Activated naive CD4-positive, alpha-beta T cell treated with anti-CD3 and anti-CD28 coated beads, Interleukin-2, amount 50 U/mL, for 16 hours (primary cell): ENCODE measurements at regions not wholly inside any gene's neighbourhood (a gene's known extent, or its start where the extent isn't known, plus 50 kb on each side); places are given as distances from the start of the nearest gene placed in this dataset.
"Not testable (repeated sequence)": the region's sequence is repeated elsewhere in the genome, so short reads cannot be mapped to it uniquely, and the experiment has no call there.

ENCODE experiments used
- DNase-seq: peaks from one replicate; pipeline ENCODE4 v3.0.0-alpha.2; 2020

DNA sequence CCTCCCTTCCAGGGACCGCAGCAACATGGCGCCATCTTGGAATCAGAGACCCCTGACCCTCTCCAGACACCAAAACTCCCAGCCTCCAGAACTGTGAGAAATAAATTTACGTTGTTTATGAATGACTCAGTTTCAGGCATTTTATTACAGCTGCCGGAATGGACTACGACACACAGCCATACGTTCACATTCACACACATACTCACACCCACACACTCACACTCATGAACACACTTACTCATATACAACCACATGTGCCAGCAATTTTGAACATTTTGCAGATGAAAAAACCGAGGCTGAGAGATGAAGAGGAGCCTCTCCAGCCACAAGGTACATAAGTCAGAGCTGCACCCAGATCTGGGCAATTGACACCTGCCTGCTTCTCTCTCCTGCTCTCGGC is 151.0 kb upstream of the RAB4A start:
- no peak for DNase-seq

DNA sequence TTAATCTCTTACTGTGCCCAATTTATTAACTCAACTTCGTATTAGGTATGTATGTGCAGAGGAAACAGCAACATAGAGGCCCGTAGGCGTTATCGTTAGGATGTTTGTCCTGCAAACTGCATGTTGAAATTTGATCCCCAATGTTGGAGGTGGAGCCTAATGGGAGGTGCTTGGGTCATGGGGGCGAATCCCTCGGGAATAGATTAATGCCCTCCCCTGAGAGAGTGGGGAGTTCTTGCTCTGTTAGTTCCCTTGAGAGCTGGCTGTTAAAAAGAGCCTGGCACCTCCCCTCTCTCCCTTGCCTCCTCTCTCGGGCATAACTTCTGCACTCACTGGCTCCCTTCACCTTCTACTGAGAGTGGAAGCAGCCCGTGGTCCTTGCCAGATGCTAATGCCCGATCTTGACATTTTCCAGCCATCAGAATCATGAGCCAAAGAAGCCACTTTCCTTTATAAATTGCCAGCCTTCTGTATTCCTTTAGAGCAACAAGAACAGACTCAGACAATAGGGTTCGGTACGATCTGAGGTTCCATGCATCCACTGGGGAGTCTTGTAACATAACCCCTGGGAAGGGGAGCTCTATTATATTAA is 149.0 kb upstream of the RAB4A start:
- DNase-seq: no peak

DNA sequence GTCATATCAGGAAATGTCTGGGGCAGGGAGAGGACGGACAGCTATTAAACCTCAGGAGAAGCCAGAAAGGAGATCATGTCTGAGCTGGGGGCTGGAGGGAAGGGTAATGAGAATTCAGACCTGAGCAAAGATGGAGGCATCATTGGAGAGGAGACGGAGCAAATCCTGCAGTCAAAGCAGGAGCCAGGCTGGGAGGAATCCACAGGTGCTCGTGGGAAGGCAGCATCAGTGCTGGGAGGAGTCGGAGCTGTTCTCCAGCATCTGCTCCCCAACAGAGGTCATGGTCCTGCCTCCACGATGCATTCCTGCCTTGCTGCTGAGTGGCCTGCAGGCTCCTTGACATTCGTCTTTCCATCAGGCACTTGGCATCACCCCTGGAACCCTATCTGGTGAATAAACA is 148.3 kb upstream of the RAB4A start:
- no peak for DNase-seq

DNA sequence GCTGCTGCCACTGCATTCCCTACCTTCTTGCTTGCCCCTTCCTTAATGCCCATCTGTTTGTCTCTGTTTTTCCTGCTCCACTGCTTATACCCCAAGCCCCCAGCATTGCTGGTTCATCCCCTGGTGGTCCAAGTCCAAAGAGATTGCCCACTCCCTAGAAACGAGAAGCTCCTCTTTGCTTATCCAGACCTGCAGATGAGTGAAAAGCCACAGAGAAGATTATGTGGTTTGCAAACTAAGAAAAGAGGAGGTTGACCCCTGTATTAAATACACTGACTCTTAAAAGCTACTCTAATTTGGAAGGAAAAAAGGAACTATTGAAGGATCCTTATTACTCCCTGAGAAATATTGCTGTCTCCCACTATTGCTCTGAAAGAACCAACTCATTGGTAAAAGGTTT is 146.8 kb upstream of the RAB4A start:
- DNase-seq: no peak

DNA sequence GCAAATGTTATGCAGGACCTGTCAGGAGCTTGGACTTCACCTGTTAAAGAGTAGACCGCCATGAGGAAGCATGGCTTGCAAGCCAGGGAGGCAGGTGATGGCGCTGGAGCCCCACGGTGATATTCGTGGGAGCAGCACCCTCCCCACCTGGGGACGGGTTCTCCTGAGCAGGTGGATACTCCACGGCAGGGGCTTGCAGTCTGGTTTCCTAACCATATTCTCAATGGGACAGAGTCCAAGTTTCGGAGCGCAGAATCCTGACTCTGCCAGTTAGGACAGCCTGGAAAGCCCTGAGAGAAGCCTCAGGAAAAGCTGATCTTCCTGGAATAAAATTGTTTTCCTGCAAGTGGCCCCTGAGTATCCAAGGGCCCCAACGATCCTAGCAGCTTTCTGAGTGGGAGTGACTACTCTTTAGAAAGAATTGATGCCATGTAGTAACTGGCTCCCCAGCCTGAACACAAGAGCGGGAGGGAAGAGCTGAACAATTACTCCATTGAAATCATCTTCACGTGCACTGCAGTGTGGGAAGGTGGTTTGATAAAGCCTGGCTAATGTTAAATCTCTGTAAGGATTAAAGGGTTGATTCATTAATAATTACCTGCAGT is 146.3 kb upstream of the RAB4A start:
- no peak for DNase-seq

DNA sequence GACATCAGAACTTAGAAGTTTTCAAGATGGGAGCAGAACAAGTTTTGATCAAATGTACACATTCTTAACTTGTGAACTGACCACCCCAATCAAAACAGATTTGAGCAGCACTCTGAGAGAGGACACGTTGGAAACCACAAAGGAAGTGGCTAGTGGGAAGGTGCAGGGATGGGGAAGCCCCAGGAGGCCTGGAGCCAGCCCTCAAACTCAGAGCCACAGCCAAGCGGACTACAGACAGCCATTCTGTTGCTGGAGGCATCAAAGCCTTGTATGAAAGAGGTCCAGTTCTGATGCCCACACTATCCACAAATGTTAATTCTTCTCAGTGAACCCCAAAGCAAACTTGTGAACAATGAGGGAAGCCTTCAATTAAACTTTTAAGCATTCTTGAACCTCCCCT is 143.6 kb upstream of the RAB4A start:
- no peak for DNase-seq

DNA sequence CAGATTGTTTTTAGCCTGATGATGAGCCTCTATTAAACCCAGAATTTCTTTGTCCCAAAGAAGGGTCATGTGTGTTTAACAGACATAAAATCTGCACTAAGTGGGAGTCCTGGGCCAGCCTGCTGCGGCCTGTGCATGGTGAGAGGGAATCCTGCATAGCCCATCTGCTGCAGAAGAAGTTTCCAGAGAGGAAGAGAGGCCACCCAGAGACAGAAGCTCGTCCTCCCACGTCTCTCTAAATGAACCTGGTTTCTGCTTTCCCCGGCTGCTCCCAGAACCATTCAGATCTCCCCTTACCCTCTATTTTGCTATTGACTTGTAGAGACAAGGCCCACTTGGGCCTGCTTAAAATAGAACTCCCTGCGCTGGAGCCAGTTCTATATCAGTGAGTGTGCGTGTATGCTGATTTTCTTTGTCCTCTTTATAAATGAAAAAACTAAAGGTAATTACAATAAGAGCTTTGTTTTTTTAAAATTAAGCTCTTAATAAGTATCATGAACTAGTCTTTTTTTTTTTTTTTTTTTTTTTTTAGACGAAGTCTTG is 142.8 kb upstream of the RAB4A start:
- DNase-seq: no peak

DNA sequence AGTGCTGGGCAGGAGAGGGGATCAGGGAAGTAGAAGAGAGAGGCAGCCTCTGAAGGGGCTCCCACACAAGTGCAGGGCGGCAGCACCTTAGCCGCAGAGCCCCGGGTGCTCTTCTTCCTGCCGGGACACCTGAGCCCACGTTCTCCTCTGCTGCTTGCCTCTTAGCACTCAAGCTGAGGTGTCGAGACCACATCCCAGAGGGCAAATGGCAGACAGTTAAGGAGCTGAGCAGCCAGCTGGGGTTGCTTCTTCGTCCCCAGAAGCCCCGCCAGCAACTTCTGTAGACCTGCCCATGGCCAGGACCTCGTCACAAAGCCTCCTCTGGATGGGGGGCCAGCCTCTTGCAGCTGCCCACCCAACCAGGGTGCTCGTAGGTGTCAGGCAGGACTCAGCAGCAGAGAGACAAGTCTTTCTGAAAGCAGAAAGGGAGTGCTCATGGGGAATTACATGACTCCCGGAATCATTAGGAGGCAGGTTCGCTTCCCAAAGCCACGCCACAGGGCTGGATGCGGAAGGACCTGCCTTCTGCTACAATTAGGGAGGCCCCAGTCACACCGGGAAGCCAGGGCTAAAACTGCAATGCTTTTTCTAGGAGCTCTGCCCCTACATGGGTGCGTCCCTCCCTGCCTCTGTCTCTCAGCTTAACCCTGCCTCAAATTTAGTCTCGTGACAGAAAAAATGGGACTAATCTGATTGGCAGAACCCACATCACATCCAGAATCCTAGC is 141.4 kb upstream of the RAB4A start:
- DNase-seq: no peak

DNA sequence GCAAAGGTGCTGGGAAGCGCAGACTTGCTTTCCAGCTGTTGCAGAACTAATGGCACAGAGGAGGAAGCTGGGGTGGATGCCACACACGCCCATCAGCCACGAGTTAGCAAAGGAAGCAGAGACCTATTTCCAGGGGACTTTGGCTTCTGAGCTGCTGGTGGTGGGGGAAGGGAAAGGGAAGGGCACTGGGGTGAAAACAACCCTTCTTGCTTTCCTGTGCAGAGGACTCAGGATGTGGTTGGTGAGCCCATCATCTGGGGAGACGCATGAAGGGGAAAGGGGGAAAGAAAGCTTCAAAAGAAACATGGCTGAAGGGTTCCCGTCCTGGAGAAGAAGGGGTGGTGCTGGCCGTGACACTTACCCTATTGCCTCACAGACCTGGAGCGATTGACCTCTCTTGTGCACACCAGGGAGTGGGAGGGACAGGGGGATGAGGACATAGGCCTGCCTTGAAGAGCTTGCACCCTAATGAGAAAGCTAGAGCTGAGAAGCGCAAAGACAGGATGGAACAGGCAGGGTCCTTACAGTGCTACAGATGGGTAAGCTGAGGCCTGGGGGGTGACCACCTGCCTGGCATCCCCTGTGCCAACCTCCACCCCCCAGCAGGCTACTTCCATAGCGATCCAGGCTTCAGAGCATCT is 140.8 kb upstream of the RAB4A start:
- DNase-seq: no peak

DNA sequence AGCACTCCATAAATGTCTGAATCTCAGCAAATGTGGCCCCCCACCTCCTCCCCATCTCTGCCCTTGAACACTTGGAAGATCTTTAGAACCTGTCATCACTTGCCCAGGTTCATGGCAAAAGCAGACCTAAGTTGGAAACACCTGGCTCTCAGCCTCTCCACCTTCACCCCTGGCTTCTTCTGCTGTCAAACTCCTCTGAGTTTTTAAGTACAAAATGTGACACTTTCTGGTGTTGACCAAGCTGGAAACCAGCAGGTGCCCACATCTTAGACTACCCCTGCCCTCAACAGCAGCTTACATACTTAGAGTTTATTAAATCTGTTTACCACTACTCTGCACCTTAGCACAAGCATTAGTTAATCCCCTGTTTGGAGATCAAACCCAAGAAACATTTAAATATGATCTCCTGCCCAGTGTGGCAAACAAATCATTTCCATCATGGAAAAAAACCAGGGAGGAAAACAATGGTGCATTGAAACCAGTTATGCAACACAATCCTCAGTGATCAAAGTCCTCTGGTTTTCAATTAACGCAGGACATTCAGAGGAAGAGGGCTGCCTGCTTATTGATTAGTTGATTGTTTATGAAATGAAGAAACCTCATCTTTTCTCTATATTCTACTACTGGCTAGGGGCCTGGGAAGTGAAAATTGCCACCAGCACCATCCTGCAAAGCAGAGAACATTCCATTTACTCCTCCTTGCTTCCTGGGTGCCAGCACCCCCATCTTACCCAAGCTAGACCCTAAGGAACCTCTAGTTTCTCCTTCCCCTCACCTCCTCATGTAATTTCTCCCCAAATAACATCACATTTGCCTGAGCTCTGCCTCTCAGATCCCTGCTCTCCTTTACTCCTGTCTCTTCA is 139.4 kb upstream of the RAB4A start:
- no peak for DNase-seq

DNA sequence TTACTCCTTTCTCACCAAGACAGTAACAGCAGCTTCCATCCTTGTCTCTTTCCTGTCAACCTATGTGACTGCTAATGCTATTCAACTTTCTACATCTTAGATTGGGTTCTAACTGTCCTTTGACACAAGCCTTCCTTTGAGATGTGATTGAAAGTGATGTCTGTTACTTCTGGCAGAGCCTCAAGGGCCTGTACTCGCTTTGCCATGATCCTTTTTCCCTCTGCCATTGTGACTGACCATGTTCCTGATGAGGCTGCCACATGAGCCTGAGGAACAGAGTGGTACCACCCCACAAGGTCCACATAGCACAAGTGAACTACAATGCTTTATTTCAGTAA is 138.8 kb upstream of the RAB4A start:
- no peak for DNase-seq

DNA sequence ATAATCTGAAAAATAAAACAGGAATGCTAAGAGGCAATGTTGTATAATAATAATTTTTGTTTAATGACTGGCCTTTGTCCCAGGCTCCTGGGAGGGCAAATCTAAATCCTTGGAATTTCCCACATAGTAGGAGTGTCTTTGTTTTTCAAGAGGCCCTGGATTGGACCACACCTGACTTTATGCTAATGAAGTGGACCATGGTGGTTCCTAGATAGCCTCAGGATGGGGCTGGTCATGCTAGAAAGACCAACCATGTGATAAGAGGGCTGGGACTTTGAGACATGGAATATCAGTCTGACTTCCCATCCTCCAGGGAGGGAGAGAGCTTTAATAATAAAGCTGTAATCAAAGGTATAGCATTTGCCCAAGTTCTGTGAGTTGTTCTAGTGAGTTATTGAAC is 138.2 kb upstream of the RAB4A start:
- no peak for DNase-seq

DNA sequence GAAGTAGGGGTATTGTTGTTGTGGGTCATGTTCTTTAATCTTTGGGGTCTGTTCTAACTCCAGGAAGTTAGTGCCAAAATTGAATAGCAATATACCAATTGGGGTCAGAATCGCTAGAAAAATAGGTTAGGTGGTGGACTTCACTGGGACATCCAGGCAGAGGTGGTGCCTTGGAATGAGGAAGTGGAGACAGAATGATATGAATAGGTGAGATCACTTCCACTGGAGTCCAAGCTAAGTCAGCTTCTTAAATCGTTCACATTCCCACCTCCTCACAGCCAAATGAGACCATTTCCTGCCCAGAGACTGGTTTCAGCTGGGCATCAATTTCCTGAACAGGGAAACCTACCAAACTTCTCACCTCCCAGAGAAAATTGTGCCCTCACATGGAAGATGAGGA is 137.8 kb upstream of the RAB4A start:
- no peak for DNase-seq

DNA sequence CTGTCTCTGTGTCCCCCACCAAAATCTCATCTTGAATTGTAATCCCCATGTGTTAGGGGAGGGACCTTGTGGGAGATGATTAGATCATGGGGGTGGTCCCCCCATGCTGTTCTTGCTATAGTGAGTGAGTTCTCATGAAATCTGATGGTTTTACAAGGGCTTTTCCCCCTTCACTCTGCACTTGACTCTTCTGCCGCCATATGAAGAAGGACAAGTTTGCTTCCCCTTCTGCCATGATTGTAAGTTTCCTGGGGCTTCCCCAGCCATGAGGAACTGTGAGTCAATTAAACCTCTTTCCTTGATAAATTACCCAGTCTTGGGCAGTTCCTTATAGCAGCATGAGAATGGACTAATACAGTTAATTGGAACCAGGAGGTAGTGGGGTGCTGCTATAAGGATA is 137.1 kb upstream of the RAB4A start:
- no peak for DNase-seq

DNA sequence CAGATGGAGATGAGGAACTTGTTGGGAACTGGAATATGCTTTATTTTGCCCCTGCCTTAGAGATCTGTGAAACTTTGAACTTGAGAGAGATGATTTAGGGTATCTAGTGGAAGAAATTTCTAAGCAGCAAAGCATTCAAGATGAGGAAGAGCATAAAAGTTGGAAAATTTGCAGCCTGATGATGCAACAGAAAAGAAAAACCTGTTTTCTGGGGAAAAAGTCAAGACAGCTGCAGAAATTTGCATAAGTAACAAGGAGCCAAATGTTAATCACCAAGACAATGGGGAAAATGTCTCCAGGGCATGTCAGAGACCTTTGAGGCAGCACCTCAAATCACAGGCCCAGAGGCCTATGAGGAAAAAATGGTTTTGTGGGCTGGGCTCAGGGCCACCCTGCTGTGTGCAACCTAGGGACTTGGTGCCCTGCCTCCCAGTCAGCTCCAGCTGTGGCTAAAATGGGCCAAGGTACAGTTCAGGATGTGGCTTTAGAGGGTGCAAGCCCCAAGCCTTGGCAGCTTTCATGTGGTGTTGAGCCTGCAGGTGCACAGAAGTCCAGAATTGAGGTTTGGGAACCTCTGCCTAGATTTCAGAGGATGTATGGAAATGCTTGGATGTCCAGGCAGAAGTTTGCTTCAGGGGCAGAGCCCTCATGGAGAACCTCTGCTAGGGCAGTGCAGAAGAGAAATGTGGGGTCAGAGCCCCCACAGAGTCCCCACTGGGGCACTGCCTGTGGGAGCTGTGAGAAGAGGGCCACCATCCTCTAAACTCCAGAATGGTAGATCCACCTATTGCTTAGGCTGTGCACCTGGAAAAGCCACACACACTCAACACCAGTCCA is 136.3 kb upstream of the RAB4A start:
- not testable (repeated sequence) for DNase-seq

DNA sequence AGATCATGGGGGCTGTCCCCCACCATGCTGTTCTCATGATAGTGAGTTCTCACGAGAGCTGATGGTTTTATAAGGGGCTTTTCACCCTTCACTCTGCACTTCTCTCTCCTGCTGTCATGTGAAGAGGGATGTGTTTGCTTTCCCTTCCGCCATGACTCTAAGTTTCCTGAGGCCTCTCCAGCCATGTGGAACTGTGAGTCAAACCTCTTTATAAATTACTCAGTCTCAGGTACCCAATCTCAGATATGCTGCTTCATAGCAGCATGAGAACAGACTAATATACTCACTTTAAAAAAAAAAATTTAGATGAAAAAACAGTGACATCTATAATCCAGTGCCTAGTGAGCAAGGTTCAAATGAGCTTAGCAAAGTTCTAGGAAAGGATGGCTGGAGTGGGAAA is 135.1 kb upstream of the RAB4A start:
- no peak for DNase-seq

DNA sequence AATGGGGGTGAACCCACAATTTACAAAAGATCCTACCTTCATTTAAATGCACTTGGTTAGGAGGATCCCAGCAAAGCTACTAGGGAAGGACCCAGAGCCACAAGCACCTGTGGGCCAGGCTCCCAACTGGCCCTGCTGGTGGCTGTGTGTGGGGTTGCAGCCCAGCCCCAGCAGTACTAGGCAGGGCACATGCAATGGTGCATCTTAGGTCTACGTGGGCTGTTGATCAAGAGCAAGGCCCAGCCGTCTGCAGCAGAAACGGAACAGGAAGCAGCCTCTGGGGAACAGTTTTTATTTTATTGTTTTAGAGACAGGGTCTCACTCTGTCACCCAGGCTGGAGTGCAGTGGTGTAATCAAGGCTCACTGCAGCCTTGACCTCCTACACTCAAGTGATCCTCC is 134.1 kb upstream of the RAB4A start:
- DNase-seq: no peak

DNA sequence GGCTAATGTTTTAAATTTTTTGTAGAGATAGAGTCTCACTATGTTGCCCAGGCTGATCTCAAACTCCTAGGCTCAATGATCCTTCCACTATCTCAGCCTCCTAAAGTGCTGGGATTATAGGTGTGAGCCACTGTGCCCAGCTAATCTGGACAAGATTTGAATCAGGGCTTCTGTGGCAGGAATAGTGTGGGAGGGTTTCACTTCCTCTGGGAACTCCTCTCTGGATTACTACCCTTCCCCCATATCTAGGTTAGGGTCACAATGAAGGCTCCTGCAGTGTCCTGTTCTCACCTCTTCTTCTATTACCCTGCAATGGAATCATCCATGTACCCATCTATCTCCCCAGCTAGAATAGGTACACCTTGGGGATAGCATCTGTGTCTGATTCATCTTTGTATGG is 133.6 kb upstream of the RAB4A start:
- DNase-seq: no peak

DNA sequence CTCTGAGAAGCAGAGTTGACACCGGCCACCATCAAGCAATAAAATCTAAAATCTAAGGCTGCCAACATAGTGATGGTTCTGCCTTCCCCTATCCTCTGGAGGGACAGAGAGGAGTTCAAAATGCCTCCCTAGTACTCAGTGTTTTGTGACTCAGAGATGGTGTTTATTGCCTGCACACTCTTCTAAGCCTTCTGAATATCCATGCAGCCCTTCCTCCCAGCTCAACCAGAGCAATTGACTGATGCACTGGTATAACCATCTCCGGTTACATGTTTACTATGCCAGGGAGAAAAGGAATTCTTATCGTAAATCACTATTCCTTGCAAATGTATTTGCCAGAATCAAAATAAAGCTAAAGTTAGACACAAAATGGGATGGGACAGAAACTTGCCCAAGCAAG is 132.9 kb upstream of the RAB4A start:
- no peak for DNase-seq

DNA sequence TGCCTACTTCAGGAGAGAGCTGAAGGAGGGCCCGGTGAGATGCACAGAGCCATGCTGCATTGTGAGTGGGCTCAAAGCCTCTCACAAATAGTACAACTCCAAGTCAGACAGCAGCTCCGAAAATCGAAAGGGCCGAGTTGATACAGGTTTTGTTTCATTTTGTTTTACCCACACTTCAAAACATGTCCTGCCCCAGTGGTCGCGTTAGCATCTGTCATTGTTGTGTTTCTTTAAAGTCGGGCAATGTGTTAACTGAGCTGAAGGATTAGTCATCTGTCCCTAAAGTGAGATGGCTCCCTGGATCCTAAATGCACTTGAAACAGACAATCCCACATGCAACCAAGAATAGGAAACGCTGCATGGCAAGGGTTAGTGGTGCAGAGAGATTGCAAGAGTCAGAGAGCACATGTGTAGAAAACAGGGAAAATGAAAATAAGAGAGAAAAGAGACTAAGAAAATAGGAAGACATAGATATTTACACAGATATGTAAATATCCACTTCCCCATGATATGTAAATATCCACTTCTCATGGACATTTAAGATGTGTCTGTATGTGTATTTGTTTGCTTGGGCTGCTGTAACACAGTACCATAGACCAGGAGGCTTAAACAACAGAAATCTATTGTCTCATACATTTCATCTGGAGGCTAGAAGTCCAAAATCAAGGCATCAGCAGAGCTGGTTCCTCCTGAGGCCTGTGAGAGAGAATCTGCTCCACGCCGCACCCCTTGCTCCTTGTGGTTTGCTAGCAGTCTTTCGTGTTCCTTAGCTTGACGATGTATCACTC is 131.4 kb upstream of the RAB4A start:
- peak; percentile 15 for DNase-seq

DNA sequence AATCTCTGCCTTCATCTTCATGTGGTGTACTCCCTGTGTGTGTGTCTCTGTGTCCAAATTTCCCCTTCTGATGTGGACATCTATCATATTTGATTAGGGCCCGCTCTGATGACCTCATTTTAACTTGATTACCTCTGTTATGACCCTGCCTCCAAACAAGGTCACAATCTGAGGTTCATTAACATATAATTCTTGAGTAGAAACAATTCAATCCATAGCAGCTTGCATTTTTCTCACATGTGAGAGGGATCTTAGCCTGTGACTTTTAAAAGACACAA is 130.9 kb upstream of the RAB4A start:
- DNase-seq: no peak

DNA sequence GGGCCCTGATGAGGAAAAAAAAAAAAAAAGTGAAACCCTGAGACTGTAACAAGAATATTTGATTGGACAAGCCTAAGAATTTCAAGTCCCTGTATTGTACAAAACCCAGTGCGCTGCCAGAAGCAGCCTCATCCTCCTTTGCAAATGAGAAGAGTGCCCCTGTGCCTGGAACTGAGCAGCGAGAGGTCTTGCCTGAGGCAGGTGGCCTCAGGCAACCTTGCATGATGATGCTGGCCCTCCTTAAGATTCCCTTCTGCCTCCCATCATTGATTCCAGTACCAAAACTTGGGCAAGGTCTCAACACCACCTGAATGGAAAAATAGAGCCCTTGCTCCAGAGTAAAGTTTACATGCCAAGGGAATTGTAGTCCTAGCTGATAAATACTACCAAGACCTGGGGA is 129.6 kb upstream of the RAB4A start:
- no peak for DNase-seq
